ENCODE measurements at regions not wholly inside any gene's neighbourhood (a gene's known extent, or its start where the extent isn't known, plus 50 kb on each side); places are given as distances from the start of the nearest gene placed in this dataset.

GRCh38 chr15:35320158-35320780 lies 225.7 kb downstream of the DPH6 start:
- no peak for DNase-seq (ENCODE audit: low read depth)

- DNase-seq (ENCODE audit: low read depth), result no peak
These were observed 226.6 kb downstream of the DPH6 start for GRCh38 chr15:35319354-35319753.

GRCh38 chr15:35317217-35317616 lies 228.7 kb downstream of the DPH6 start:
- no peak for DNase-seq (ENCODE audit: low read depth)

- no peak for DNase-seq (ENCODE audit: low read depth)
These were observed 227.2 kb upstream of the NANOGP8 start for GRCh38 chr15:35312344-35312743.

GRCh38 chr15:35311615-35312014 lies 226.5 kb upstream of the NANOGP8 start:
- DNase-seq (ENCODE audit: low read depth), result no peak

- DNase-seq (ENCODE audit: low read depth), result peak; percentile 55
These were observed 224.8 kb upstream of the NANOGP8 start for GRCh38 chr15:35309886-35310285.

GRCh38 chr15:35308802-35309201 lies 223.7 kb upstream of the NANOGP8 start:
- peak; percentile 82 for DNase-seq (ENCODE audit: low read depth)

- no peak for DNase-seq (ENCODE audit: low read depth)
These were observed 222.6 kb upstream of the NANOGP8 start for GRCh38 chr15:35307676-35308075.

GRCh38 chr15:35307026-35307425 lies 221.9 kb upstream of the NANOGP8 start:
- no peak for DNase-seq (ENCODE audit: low read depth)

- peak; percentile 88 for DNase-seq (ENCODE audit: low read depth)
These were observed 221.4 kb upstream of the NANOGP8 start for GRCh38 chr15:35306361-35306981.

GRCh38 chr15:35305946-35306345 lies 220.9 kb upstream of the NANOGP8 start:
- peak; percentile 85 for DNase-seq (ENCODE audit: low read depth)

GRCh38 chr15:35305031-35305550 lies 220.0 kb upstream of the NANOGP8 start:
- DNase-seq (ENCODE audit: low read depth), result peak; percentile 18

GRCh38 chr15:35304389-35304788 lies 219.3 kb upstream of the NANOGP8 start:
- DNase-seq (ENCODE audit: low read depth), result no peak

GRCh38 chr15:35302334-35302733 lies 217.2 kb upstream of the NANOGP8 start:
- DNase-seq (ENCODE audit: low read depth), result no peak

- DNase-seq (ENCODE audit: low read depth), result no peak
These were observed 216.0 kb upstream of the NANOGP8 start for GRCh38 chr15:35301088-35301487.

GRCh38 chr15:35299059-35299735 lies 214.1 kb upstream of the NANOGP8 start:
- DNase-seq (ENCODE audit: low read depth), result no peak

- DNase-seq (ENCODE audit: low read depth), result no peak
These were observed 213.4 kb upstream of the NANOGP8 start for GRCh38 chr15:35298509-35298908.

GRCh38 chr15:35293353-35294130 lies 208.4 kb upstream of the NANOGP8 start:
- peak; percentile 89 for DNase-seq (ENCODE audit: low read depth)

GRCh38 chr15:35290301-35290721 lies 205.2 kb upstream of the NANOGP8 start:
- DNase-seq (ENCODE audit: low read depth), result no peak

GRCh38 chr15:35289024-35289617 lies 204.0 kb upstream of the NANOGP8 start:
- DNase-seq (ENCODE audit: low read depth), result peak; percentile 62

GRCh38 chr15:35288580-35288979 lies 203.5 kb upstream of the NANOGP8 start:
- no peak for DNase-seq (ENCODE audit: low read depth)

GRCh38 chr15:35286721-35287120 lies 201.6 kb upstream of the NANOGP8 start:
- DNase-seq (ENCODE audit: low read depth), result no peak
